SK-N-SH treated with all-trans-retinoic acid at 6 μM for 48 hours (cell line): ENCODE measurements at regions not wholly inside any gene's neighbourhood (a gene's known extent, or its start where the extent isn't known, plus 50 kb on each side); places are given as distances from the start of the nearest gene placed in this dataset.

Experiments used
- ARNTL ChIP-seq: fragments of 450-650 bp; formaldehyde crosslinking; IDR thresholded peaks from 2 replicates; pipeline ENCODE4 v1.5.0; 2020; ENCODE audit warnings: low read depth, mild to moderate bottlenecking, moderate library complexity, borderline replicate concordance
- CSDC2 ChIP-seq: fragments of 250-450 bp; sonication (Bioruptor Pico); IDR thresholded peaks from 2 replicates; pipeline ENCODE4 v1.5.0; 2020; ENCODE audit warnings: mild to moderate bottlenecking, moderate library complexity
- CSRNP3 ChIP-seq: fragments of 250-450 bp; sonication (Bioruptor Pico); IDR thresholded peaks from 2 replicates; pipeline ENCODE4 v1.5.1; 2021; ENCODE audit warnings: mild to moderate bottlenecking, moderate library complexity
- GLIS3 ChIP-seq: fragments of 250-450 bp; sonication (Bioruptor Pico); IDR thresholded peaks from 2 replicates; pipeline ENCODE4 v1.5.0; 2020; ENCODE audit warnings: mild to moderate bottlenecking, moderate library complexity
- PATZ1 ChIP-seq: fragments of 250-450 bp; sonication (Bioruptor Pico); IDR thresholded peaks from 2 replicates; pipeline ENCODE4 v1.8.0; 2020; ENCODE audit warnings: mild to moderate bottlenecking, moderate library complexity, borderline replicate concordance
- POU6F1 ChIP-seq: fragments of 250-450 bp; sonication (Bioruptor Pico); IDR thresholded peaks from 2 replicates; pipeline ENCODE4 v1.8.0; 2021; ENCODE audit warnings: low read depth, mild to moderate bottlenecking, moderate library complexity, borderline replicate concordance
- RARB ChIP-seq: fragments of 250-450 bp; sonication (Bioruptor Pico); IDR thresholded peaks from 2 replicates; pipeline ENCODE4 v1.8.0; 2021; ENCODE audit warnings: mild to moderate bottlenecking, moderate library complexity
- SNAI2 ChIP-seq: fragments of 250-450 bp; sonication (Bioruptor Pico); IDR thresholded peaks from 2 replicates; pipeline ENCODE4 v1.5.0; 2020; ENCODE audit warnings: mild to moderate bottlenecking, moderate library complexity
- TOX ChIP-seq: fragments of 250-450 bp; sonication (Bioruptor Pico); IDR thresholded peaks from 2 replicates; pipeline ENCODE4 v1.8.0; 2021; ENCODE audit warnings: mild to moderate bottlenecking, moderate library complexity, borderline replicate concordance
- TSHZ2 ChIP-seq: fragments of 250-450 bp; sonication (Bioruptor Pico); IDR thresholded peaks from 2 replicates; pipeline ENCODE4 v1.5.0; 2020; ENCODE audit warnings: mild to moderate bottlenecking, moderate library complexity
- ZFP3 ChIP-seq: fragments of 250-450 bp; sonication (Bioruptor Pico); IDR thresholded peaks from 2 replicates; pipeline ENCODE4 v1.5.0; 2020; ENCODE audit warnings: mild to moderate bottlenecking, moderate library complexity
- ZFP30 ChIP-seq: fragments of 450-650 bp; formaldehyde crosslinking; IDR thresholded peaks from 2 replicates; pipeline ENCODE4 v1.5.0; 2022; ENCODE audit warnings: mild to moderate bottlenecking, moderate library complexity
- ZNF70 ChIP-seq: fragments of 450-650 bp; formaldehyde crosslinking; IDR thresholded peaks from 2 replicates; pipeline ENCODE4 v1.5.0; 2020; ENCODE audit warnings: mild to moderate bottlenecking, moderate library complexity

- no peak for TF ChIP-seq CSDC2
- no peak for TF ChIP-seq RARB
- no peak for TF ChIP-seq TSHZ2 (CRISPR knock-in tag)
- TF ChIP-seq SNAI2 (CRISPR knock-in tag): no peak
- TF ChIP-seq CSRNP3 (CRISPR knock-in tag): no peak
- no peak for TF ChIP-seq ZFP3 (CRISPR knock-in tag)
- TF ChIP-seq ZNF70 (CRISPR knock-in tag): no peak
- no peak for TF ChIP-seq PATZ1
- no peak for TF ChIP-seq ARNTL (CRISPR knock-in tag)
- TF ChIP-seq ZFP30 (CRISPR knock-in tag): no peak
- no peak for TF ChIP-seq TOX (CRISPR knock-in tag)
- no peak for TF ChIP-seq POU6F1 (CRISPR knock-in tag)
- no peak for TF ChIP-seq GLIS3 (CRISPR knock-in tag)
Measured at GRCh38 chr5:82886911-82887310, 190.3 kb downstream of the TMEM167A start.
